ENCODE measurements at regions not wholly inside any gene's neighbourhood (a gene's known extent, or its start where the extent isn't known, plus 50 kb on each side); places are given as distances from the start of the nearest gene placed in this dataset.

GRCh38 chr10:22481687-22482539 lies 136.6 kb downstream of the SPAG6 start:
- H2BK5ac ChIP-seq (ENCODE audit: low read depth, low read length) = no peak overlapping the region
- no peak overlapping the region for H2AFZ ChIP-seq (ENCODE audit: low read length)
- no peaks in the 10 kb centered on the region for H4K20me1 ChIP-seq (replicated peaks in 1 of 2; ENCODE audit: control insufficient read depth in 1 of 2, insufficient read depth in 2 of 2, low read length in 2 of 2)
- ChIA-PET POLR2A (ENCODE audit: partially characterized antibody) (no interaction called here), CTCF (ENCODE audit: partially characterized antibody) (interaction anchor here (0.9 kb wide), 1 partner anchor 19 kb away, joined by 3 read pairs; no protein-coding TSS in a partner anchor)
- no peak overlapping the region for H2BK120ac ChIP-seq (replicated peaks; ENCODE audit: low read depth, low read length)
- no peaks in the 10 kb centered on the region for H3K79me1 ChIP-seq (ENCODE audit: low read depth, low read length)
- no peak overlapping the region for H3K18ac ChIP-seq (ENCODE audit: extremely low read depth, low read length)
- no peak for FAIRE-seq
- H3K4ac ChIP-seq (replicated peaks; ENCODE audit: insufficient read length, low read depth, low read length) = no peak overlapping the region
- no peak overlapping the region for H3K56ac ChIP-seq (replicated peaks; ENCODE audit: insufficient read length, low read depth, low read length)
- H3K9ac ChIP-seq (replicated peaks in 1 of 4; ENCODE audit: extremely low read depth in 1 of 4, low read depth in 3 of 4, low read length in 3 of 4) = no peak overlapping the region
- H3K4me2 ChIP-seq (ENCODE audit: insufficient read depth in 1 of 2, low read depth in 2 of 2, low read length in 2 of 2) = no peak overlapping the region
- H2BK15ac ChIP-seq (ENCODE audit: low read length) = peak overlapping the region; percentile 63; the same call in 1 of the 2 replicates
- H4K8ac ChIP-seq (ENCODE audit: extremely low read depth, insufficient read depth, low read length) = no peak overlapping the region
- no peaks in the 10 kb centered on the region for H3K79me2 ChIP-seq (ENCODE audit: control insufficient read depth in 1 of 2, insufficient read depth in 2 of 2, low read length in 2 of 2)
- no peak overlapping the region for H4K5ac ChIP-seq (ENCODE audit: insufficient read length, low read depth, low read length)
- H3K23ac ChIP-seq (ENCODE audit: insufficient read length) = no peak overlapping the region
- H2BK20ac ChIP-seq (ENCODE audit: low read length) = no peak overlapping the region
- H3K14ac ChIP-seq (ENCODE audit: insufficient read length) = no peak overlapping the region
- H3K27ac ChIP-seq (ENCODE audit: low read depth, low read length) = no peak overlapping the region
- H3K36me3 ChIP-seq (ENCODE audit: control insufficient read depth in 2 of 4, insufficient read depth in 4 of 4, low read length in 3 of 4) = no peaks in the 10 kb centered on the region
- no peak overlapping the region for H4K91ac ChIP-seq (replicated peaks; ENCODE audit: insufficient read length, low read length)
- 63% methylated on average over 5 of the region's 5 CpGs; no CpG with 5 or more reads in 1 of the 2 experiments for WGBS, 2 experiments (ENCODE audit: extremely low coverage in 1 of 2, insufficient coverage in 1 of 2, insufficient read length in 1 of 2, insufficient replicate concordance in 2 of 2, low coverage in 1 of 2, low lambda C conversion rate in 2 of 2, missing lambda C conversion rate in 1 of 2)
- H3K9me3 ChIP-seq (ENCODE audit: insufficient read depth in 2 of 2, low read depth in 1 of 2, low read length in 1 of 2) = no peaks in the 10 kb centered on the region
- peaks cover 0 to 6% (median 2%) of the 10 kb centered on the region in 4 experiments; a peak in 4 of 7 replicates for H3K4me1 ChIP-seq (replicated peaks in 1 of 4; ENCODE audit: control insufficient read depth in 3 of 4, insufficient read depth in 4 of 4, low read length in 3 of 4)
- H3K27me3 ChIP-seq (replicated peaks in 1 of 4; ENCODE audit: control insufficient read depth in 3 of 4, extremely low read depth in 1 of 4, insufficient read depth in 3 of 4, low read length in 3 of 4) = peaks cover 28 to 36% (median 35%) of the 10 kb centered on the region in 4 experiments
- H3K23me2 ChIP-seq (ENCODE audit: low read depth, low read length) = peaks cover 8% of the 10 kb centered on the region; the same call in 1 of the 2 replicates
- TF ChIP-seq EZH2 (IDR thresholded peaks at IDR 0.05; ENCODE audit: low read depth, low read length, severe bottlenecking) = peak; percentile 29
- no peak for TF ChIP-seq MAFK (IDR thresholded peaks at IDR 0.05; ENCODE audit: low read depth, low read length)
- no peak overlapping the region for H2AK5ac ChIP-seq (ENCODE audit: low read depth, low read length)
- no peak overlapping the region for H3K4me3 ChIP-seq (ENCODE audit: extremely low read depth in 1 of 4, insufficient read depth in 2 of 4, low read depth in 3 of 4, low read length in 4 of 4)
- H2BK12ac ChIP-seq (ENCODE audit: low read depth, low read length) = no peak overlapping the region
- DNase-seq (ENCODE audit: low read depth in 1 of 2, low spot score in 2 of 2) = no peak
